HCT116 (cell line): ENCODE measurements at regions not wholly inside any gene's neighbourhood (a gene's known extent, or its start where the extent isn't known, plus 50 kb on each side); places are given as distances from the start of the nearest gene placed in this dataset.

Experiments
- ATAC-seq: fragments of 200-7000 bp; cut with Tn5 transposase; 2 replicates; pipeline ENCODE4 v1.9.1; 2020; ENCODE audit warnings: mild to moderate bottlenecking, moderate library complexity
- BruUV-seq: library from RNA; stranded (reverse); fragments of 400-500 nt; replicated peaks from 2 replicates; lab custom pipeline; 2021; lab: Mats Ljungman, UMichigan
- CTCF ChIA-PET: fragments of 300-600 bp; sonication (Branson Sonifier 250); formaldehyde crosslinking; loops from one replicate; lab custom pipeline; 2021; ENCODE audit warnings: antibody characterized with exemption; lab: Charles Lee
- POLR2A ChIA-PET: fragments of 300-600, 350-600 bp; sonication (Branson Sonifier 250); formaldehyde crosslinking; loops from one replicate; lab custom pipeline; 2021; ENCODE audit warnings: antibody characterized with exemption; lab: Charles Lee
- RAD21 ChIA-PET, 2 experiments: fragments of 300-600 bp; sonication (Branson Sonifier 250); formaldehyde crosslinking; loops; one replicate each; lab custom pipeline; 2023; ENCODE audit warnings: low total read pairs in 2 of 2; ENCODE audit not compliant: uncharacterized antibody in 2 of 2, unreplicated experiment in 2 of 2, low non-redundant PET in 1 of 2; lab: Charles Lee
- DNase-seq: peaks from one replicate; pipeline ENCODE4 v3.0.0-alpha.2; 2010; ENCODE audit warnings: low read depth, low spot score
- H2AFZ ChIP-seq: fragments of 200-600 bp; shearing (Covaris generic), sonication (generic); 2 replicates; pipeline ENCODE4 v1.6.1; 2017; ENCODE audit warnings: low read depth, mixed run types, mixed read lengths, antibody characterized with exemption, low read length; ENCODE audit not compliant: poor library complexity, severe bottlenecking
- H3K27ac ChIP-seq: 2 replicates; pipeline ENCODE4 v1.5.1; 2012; ENCODE audit warnings: low read depth, low read length
- H3K27me3 ChIP-seq: fragments of 200-600 bp; sonication (generic); 2 replicates; pipeline ENCODE4 v1.6.1; 2016; ENCODE audit warnings: mixed run types, low read length, mixed read lengths; ENCODE audit not compliant: insufficient read depth
- H3K36me3 ChIP-seq, 2 experiments: fragments of 200-500 bp in 1 of 2; fragments of 200-600 bp in 1 of 2; sonication (Bioruptor generic) in 1 of 2; sonication (generic) in 1 of 2; 2 replicates each; pipeline versions ENCODE4 v1.5.1 to v1.6.1; 2014 to 2016; ENCODE audit warnings: low read length in 2 of 2, inconsistent platforms in 1 of 2, mixed read lengths in 1 of 2, mixed run types in 1 of 2; ENCODE audit not compliant: insufficient read depth in 2 of 2, control insufficient read depth in 1 of 2
- H3K4me1 ChIP-seq, 2 experiments: fragments of 200-600 bp in 1 of 2; sonication (generic) in 1 of 2; 2 replicates each; pipeline versions ENCODE4 v1.5.1 to v1.6.1; 2012 to 2017; ENCODE audit warnings: low read length in 2 of 2, inconsistent platforms in 1 of 2, mild to moderate bottlenecking in 1 of 2, mixed read lengths in 1 of 2, mixed run types in 1 of 2, moderate library complexity in 1 of 2; ENCODE audit not compliant: insufficient read depth in 2 of 2, control insufficient read depth in 1 of 2
- H3K4me2 ChIP-seq: fragments of 200-600 bp; sonication (generic); 2 replicates; pipeline ENCODE4 v1.6.1; 2017; ENCODE audit warnings: mixed run types, low read length, mixed read lengths
- H3K4me3 ChIP-seq, 2 experiments: fragments of 200-600 bp in 1 of 2; sonication (generic) in 1 of 2; replicated peaks in 1 of 2; 2 replicates each; pipeline ENCODE4 v1.5.1; 2011 to 2016; ENCODE audit warnings: low read length in 2 of 2, control low read depth in 1 of 2, low read depth in 1 of 2, mild to moderate bottlenecking in 1 of 2, mixed read lengths in 1 of 2, mixed run types in 1 of 2
- H3K79me2 ChIP-seq: fragments of 200-600 bp; sonication (generic); 2 replicates; pipeline ENCODE4 v1.6.1; 2017; ENCODE audit warnings: mild to moderate bottlenecking, mixed run types, low read length, moderate library complexity, mixed read lengths; ENCODE audit not compliant: insufficient read depth
- H3K9ac ChIP-seq: fragments of 200-600 bp; sonication (generic); 2 replicates; pipeline ENCODE4 v1.6.1; 2016; ENCODE audit warnings: low read length, mixed read lengths
- H3K9me2 ChIP-seq: fragments of 200-600 bp; sonication (generic), shearing (Covaris generic); 2 replicates; pipeline ENCODE4 v1.6.1; 2017; ENCODE audit warnings: mixed run types, mild to moderate bottlenecking, moderate library complexity; ENCODE audit not compliant: insufficient read depth
- H3K9me3 ChIP-seq, 2 experiments: fragments of 200-500 bp in 1 of 2; fragments of 200-600 bp in 1 of 2; sonication (Bioruptor generic) in 1 of 2; sonication (generic) in 1 of 2; 2 replicates each; pipeline ENCODE4 v1.6.1; 2014 to 2017; ENCODE audit warnings: low read length in 2 of 2, mixed read lengths in 2 of 2, inconsistent platforms in 1 of 2, low read depth in 1 of 2, mild to moderate bottlenecking in 1 of 2, mixed run types in 1 of 2, moderate library complexity in 1 of 2; ENCODE audit not compliant: control insufficient read depth in 1 of 2, insufficient read depth in 1 of 2
- H4K20me1 ChIP-seq: fragments of 200-600 bp; sonication (generic), shearing (Covaris generic); 2 replicates; pipeline ENCODE4 v1.6.1; 2017; ENCODE audit warnings: mixed run types, mild to moderate bottlenecking, moderate library complexity; ENCODE audit not compliant: insufficient read depth
- ATF3 ChIP-seq: IDR thresholded peaks from 2 replicates; pipeline ENCODE4 v1.6.1; 2012
- CBX3 ChIP-seq: IDR thresholded peaks from 2 replicates; pipeline ENCODE4 v1.6.1; 2012; ENCODE audit warnings: low read depth
- CEBPB ChIP-seq: IDR thresholded peaks from 2 replicates; pipeline ENCODE4 v1.6.1; 2012; ENCODE audit warnings: low read depth
- EGR1 ChIP-seq: IDR thresholded peaks from 2 replicates; pipeline ENCODE4 v1.6.1; 2012; ENCODE audit warnings: low read depth
- ELF1 ChIP-seq: IDR thresholded peaks from 2 replicates; pipeline ENCODE4 v1.6.1; 2012; ENCODE audit warnings: low read depth, borderline replicate concordance
- EZH2 ChIP-seq: fragments of 200-600 bp; sonication (generic); IDR thresholded peaks from 2 replicates; pipeline ENCODE4 v1.6.1; 2017; ENCODE audit warnings: antibody characterized with exemption, mixed run types
- EZH2phosphoT487 ChIP-seq: fragments of 200-600 bp; IDR thresholded peaks from 2 replicates; pipeline ENCODE4 v1.6.1; 2018; ENCODE audit warnings: antibody characterized with exemption, borderline replicate concordance
- FOSL1 ChIP-seq: IDR thresholded peaks from 2 replicates; pipeline ENCODE4 v1.6.1; 2012; ENCODE audit warnings: low read depth
- JUND ChIP-seq: IDR thresholded peaks from 2 replicates; pipeline ENCODE4 v1.6.1; 2012
- MAX ChIP-seq: IDR thresholded peaks from 2 replicates; pipeline ENCODE4 v1.6.1; 2012
- POLR2A ChIP-seq: IDR thresholded peaks from 2 replicates; pipeline ENCODE4 v1.7.0; 2011; ENCODE audit warnings: borderline replicate concordance; ENCODE audit not compliant: insufficient read depth, insufficient read length; ENCODE audit errors: extremely low read depth
- POLR2AphosphoS5 ChIP-seq: IDR thresholded peaks from 2 replicates; pipeline ENCODE4 v1.6.1; 2011; ENCODE audit warnings: mild to moderate bottlenecking, low read depth, low read length, moderate library complexity
- RAD21 ChIP-seq: IDR thresholded peaks from 2 replicates; pipeline ENCODE4 v1.6.1; 2012; ENCODE audit warnings: low read depth, mild to moderate bottlenecking
- SIN3A ChIP-seq: IDR thresholded peaks from 2 replicates; pipeline ENCODE4 v1.6.1; 2012; ENCODE audit warnings: low read depth
- SRF ChIP-seq: IDR thresholded peaks from 2 replicates; pipeline ENCODE4 v1.6.1; 2012; ENCODE audit warnings: low read depth
- TCF7L2 ChIP-seq: IDR thresholded peaks from 2 replicates; pipeline ENCODE4 v1.7.0; 2011; ENCODE audit warnings: borderline replicate concordance, inconsistent platforms; ENCODE audit not compliant: insufficient read depth, insufficient read length; ENCODE audit errors: extremely low read depth
- YY1 ChIP-seq: IDR thresholded peaks from 2 replicates; pipeline ENCODE4 v1.6.1; 2011; ENCODE audit warnings: low read length, low read depth, moderate library complexity, mild to moderate bottlenecking; ENCODE audit not compliant: insufficient replicate concordance; ENCODE audit errors: extremely low read depth
- ZFX ChIP-seq: fragments of 450-650 bp; IDR thresholded peaks from 2 replicates; pipeline ENCODE4 v1.6.1; 2017
- intact Hi-C: fragments of 100-400 bp; cut with micrococcal nuclease; formaldehyde crosslinking; loops from 2 replicates; pipeline ENCODE4 v1.10.0; 2022
- TF ChIP-seq, protein P1 (sequence below): IDR thresholded peaks from 2 replicates; pipeline ENCODE4 v1.6.1; 2012; ENCODE audit warnings: low read depth
- TF ChIP-seq, protein P2 (sequence below), 3 experiments: fragments of 200-600 bp in 1 of 3; sonication (generic) in 1 of 3; IDR thresholded peaks in 2 of 3; conservative IDR thresholded peaks in 1 of 3; 2 replicates each; pipeline ENCODE4 v1.5.1; 2012 to 2017; ENCODE audit warnings: low read depth in 2 of 3, low read length in 2 of 3, antibody characterized with exemption in 1 of 3, borderline replicate concordance in 1 of 3, control low read depth in 1 of 3, mild to moderate bottlenecking in 1 of 3, mixed read lengths in 1 of 3, mixed run types in 1 of 3, moderate library complexity in 1 of 3; ENCODE audit not compliant: insufficient read depth in 1 of 3

- Histone ChIP-seq H3K4me1 (no peaks in the 10 kb centered on the region), H3K79me2 (no peaks in the 10 kb centered on the region), H3K36me3 (no peaks in the 10 kb centered on the region), H3K27ac (no peak overlapping the region), H3K4me3 (no peak overlapping the region), H4K20me1 (no peaks in the 10 kb centered on the region)
- ATAC-seq (no peak), DNase-seq (no peak)
- TF ChIP-seq MAX (no peak), POLR2A (no peak), ATF3 (no peak), TCF7L2 (no peak), ZFX (no peak), RAD21 (no peak), EZH2phosphoT487 (no peak), EZH2 (no peak), FOSL1 (no peak), ELF1 (no peak), CBX3 (no peak), SRF (no peak), CEBPB (no peak), SIN3A (no peak), POLR2AphosphoS5 (no peak), EGR1 (no peak), YY1 (no peak), JUND (no peak)
- TF ChIP-seq, protein P1, sequence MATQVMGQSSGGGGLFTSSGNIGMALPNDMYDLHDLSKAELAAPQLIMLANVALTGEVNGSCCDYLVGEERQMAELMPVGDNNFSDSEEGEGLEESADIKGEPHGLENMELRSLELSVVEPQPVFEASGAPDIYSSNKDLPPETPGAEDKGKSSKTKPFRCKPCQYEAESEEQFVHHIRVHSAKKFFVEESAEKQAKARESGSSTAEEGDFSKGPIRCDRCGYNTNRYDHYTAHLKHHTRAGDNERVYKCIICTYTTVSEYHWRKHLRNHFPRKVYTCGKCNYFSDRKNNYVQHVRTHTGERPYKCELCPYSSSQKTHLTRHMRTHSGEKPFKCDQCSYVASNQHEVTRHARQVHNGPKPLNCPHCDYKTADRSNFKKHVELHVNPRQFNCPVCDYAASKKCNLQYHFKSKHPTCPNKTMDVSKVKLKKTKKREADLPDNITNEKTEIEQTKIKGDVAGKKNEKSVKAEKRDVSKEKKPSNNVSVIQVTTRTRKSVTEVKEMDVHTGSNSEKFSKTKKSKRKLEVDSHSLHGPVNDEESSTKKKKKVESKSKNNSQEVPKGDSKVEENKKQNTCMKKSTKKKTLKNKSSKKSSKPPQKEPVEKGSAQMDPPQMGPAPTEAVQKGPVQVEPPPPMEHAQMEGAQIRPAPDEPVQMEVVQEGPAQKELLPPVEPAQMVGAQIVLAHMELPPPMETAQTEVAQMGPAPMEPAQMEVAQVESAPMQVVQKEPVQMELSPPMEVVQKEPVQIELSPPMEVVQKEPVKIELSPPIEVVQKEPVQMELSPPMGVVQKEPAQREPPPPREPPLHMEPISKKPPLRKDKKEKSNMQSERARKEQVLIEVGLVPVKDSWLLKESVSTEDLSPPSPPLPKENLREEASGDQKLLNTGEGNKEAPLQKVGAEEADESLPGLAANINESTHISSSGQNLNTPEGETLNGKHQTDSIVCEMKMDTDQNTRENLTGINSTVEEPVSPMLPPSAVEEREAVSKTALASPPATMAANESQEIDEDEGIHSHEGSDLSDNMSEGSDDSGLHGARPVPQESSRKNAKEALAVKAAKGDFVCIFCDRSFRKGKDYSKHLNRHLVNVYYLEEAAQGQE = no peak
- TF ChIP-seq, protein P2, sequence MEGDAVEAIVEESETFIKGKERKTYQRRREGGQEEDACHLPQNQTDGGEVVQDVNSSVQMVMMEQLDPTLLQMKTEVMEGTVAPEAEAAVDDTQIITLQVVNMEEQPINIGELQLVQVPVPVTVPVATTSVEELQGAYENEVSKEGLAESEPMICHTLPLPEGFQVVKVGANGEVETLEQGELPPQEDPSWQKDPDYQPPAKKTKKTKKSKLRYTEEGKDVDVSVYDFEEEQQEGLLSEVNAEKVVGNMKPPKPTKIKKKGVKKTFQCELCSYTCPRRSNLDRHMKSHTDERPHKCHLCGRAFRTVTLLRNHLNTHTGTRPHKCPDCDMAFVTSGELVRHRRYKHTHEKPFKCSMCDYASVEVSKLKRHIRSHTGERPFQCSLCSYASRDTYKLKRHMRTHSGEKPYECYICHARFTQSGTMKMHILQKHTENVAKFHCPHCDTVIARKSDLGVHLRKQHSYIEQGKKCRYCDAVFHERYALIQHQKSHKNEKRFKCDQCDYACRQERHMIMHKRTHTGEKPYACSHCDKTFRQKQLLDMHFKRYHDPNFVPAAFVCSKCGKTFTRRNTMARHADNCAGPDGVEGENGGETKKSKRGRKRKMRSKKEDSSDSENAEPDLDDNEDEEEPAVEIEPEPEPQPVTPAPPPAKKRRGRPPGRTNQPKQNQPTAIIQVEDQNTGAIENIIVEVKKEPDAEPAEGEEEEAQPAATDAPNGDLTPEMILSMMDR (IDR thresholded peaks at IDR 0.05 in 2 of 3, conservative IDR thresholded peaks at IDR 0.05 in 1 of 3; ENCODE audit: borderline replicate concordance in 1 of 3, insufficient read depth in 1 of 3, low read depth in 2 of 3, low read length in 2 of 3) = no peak
- TF ChIP-seq, all 23 proteins: peak for 0
- Histone ChIP-seq H3K27me3 (no peaks in the 10 kb centered on the region), H3K9me3 (peaks cover 3 to 18% of the 10 kb centered on the region in 2 experiments; a peak in 2 of 4 replicates), H3K9ac (no peak overlapping the region), H2AFZ (no peak overlapping the region), H3K9me2 (no peaks in the 10 kb centered on the region), H3K4me2 (no peak overlapping the region)
- ChIA-PET RAD21 (no interaction called here), POLR2A (no interaction called here), CTCF (no interaction called here)
- BruUV-seq = no TSS peak
- intact Hi-C loops = no loop called here
Observed at GRCh38 chr2:122999821-123000220, 1025.3 kb upstream of the CNTNAP5 start.
